ENCODE measurements at regions not wholly inside any gene's neighbourhood (a gene's known extent, or its start where the extent isn't known, plus 50 kb on each side); places are given as distances from the start of the nearest gene placed in this dataset.

DNA sequence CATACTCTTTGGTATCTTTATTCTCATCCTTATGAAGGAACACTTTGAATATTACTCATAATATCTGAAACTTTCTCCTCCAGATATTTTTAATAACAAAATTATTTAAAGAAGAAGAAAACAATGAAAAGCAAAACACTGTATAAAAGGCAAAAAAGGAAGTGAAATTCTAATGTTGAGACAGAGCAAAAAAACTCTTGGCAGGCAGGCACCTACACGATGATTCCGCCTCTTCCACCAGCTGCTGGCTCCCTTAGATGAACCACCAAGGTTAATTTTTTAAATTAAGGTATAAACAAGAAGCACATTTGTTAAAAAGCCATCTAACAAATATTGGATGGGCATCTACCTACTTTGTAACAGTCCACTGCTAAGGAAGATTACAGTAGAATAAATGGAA is 434.7 kb downstream of the EPHA4 start:
- FAIRE-seq = no peak
- no peaks in the 10 kb centered on the region for H3K27me3 ChIP-seq
- WGBS, 2 donors = 89 to 93% methylated on average over 2 of the region's 2 CpGs
- no peak for ATAC-seq
- no peaks in the 10 kb centered on the region for H3K4me1 ChIP-seq
- no peak overlapping the region for H3K4me3 ChIP-seq
- H3K36me3 ChIP-seq = no peaks in the 10 kb centered on the region
- DNase-seq = no peak
- intact Hi-C loops (cut with DNase I) = no loop called here
- TF ChIP-seq CTCF (IDR thresholded peaks at IDR 0.05) = no peak
- H3K27ac ChIP-seq = no peak overlapping the region
- H3K9me3 ChIP-seq = no peaks in the 10 kb centered on the region

- no peaks in the 10 kb centered on the region for H3K36me3 ChIP-seq
- H3K27me3 ChIP-seq = no peaks in the 10 kb centered on the region
- no peak for DNase-seq
- H3K4me3 ChIP-seq = no peak overlapping the region
- ATAC-seq = no peak
- no peak for TF ChIP-seq CTCF (IDR thresholded peaks at IDR 0.05)
- FAIRE-seq = no peak
- 68 to 73% methylated on average over 7 of the region's 7 CpGs for WGBS, 2 donors
- intact Hi-C loops (cut with DNase I) = no loop called here
- no peak overlapping the region for H3K27ac ChIP-seq
- H3K4me1 ChIP-seq = no peaks in the 10 kb centered on the region
- no peaks in the 10 kb centered on the region for H3K9me3 ChIP-seq
These were observed 429.8 kb downstream of the EPHA4 start for GRCh38 chr2:221142341-221142740.

- Histone ChIP-seq H3K4me3 (no peak overlapping the region), H3K36me3 (no peaks in the 10 kb centered on the region), H3K9me3 (no peaks in the 10 kb centered on the region), H3K27me3 (no peaks in the 10 kb centered on the region), H3K4me1 (no peaks in the 10 kb centered on the region), H3K27ac (no peak overlapping the region)
- intact Hi-C loops (cut with DNase I) = no loop called here
- no peak for ATAC-seq
- no peak for FAIRE-seq
- TF ChIP-seq CTCF (IDR thresholded peaks at IDR 0.05) = no peak
- WGBS, 2 donors = 76 to 80% methylated on average over 2 of the region's 2 CpGs
- no peak for DNase-seq
These were observed 428.9 kb downstream of the EPHA4 start for GRCh38 chr2:221143231-221143630.

- FAIRE-seq = no peak
These were observed 427.2 kb downstream of the EPHA4 start for GRCh38 chr2:221144909-221145308.

DNA sequence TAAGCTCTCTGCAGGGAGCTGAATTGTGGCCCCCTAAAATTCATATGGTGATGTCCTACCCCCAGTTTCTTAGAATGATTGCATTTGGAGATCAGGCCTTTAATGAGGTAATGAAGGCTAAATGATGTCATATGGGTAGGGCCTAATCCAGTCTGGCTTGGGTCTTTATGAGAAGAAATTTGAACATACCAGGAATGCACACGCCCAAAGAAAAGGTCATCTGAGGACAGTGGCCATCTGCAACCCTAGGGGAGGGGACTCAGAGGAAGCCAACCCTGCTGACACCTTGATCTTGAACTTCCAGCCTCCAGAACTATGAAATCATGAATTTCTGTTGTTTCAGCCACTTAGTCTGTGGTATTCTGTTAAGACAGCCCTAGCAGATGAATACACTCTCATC is 426.7 kb downstream of the EPHA4 start:
- H3K27ac ChIP-seq = no peak overlapping the region
- ATAC-seq = no peak
- 90 to 91% methylated on average over 1 of the region's 1 CpG for whole genome bisulfite sequencing, 2 donors

More at GRCh38 chr2:221144909-221145308, 427.2 kb downstream of the EPHA4 start:
- intact Hi-C loops (cut with DNase I) = no loop called here
- H3K4me1 ChIP-seq = no peaks in the 10 kb centered on the region
- TF ChIP-seq CTCF (IDR thresholded peaks at IDR 0.05) = no peak
- H3K27me3 ChIP-seq = no peaks in the 10 kb centered on the region
- no peak for ATAC-seq
- 40 to 48% methylated on average over 1 of the region's 1 CpG for WGBS, 2 donors
- no peaks in the 10 kb centered on the region for H3K36me3 ChIP-seq
- H3K9me3 ChIP-seq = no peaks in the 10 kb centered on the region
- no peak overlapping the region for H3K27ac ChIP-seq
- no peak for DNase-seq
- no peak overlapping the region for H3K4me3 ChIP-seq

More for the DNA sequence above, 426.7 kb downstream of the EPHA4 start:
- FAIRE-seq (no peak), DNase-seq (no peak)
- Histone ChIP-seq H3K4me3 (no peak overlapping the region), H3K9me3 (no peaks in the 10 kb centered on the region), H3K4me1 (no peaks in the 10 kb centered on the region), H3K27me3 (no peaks in the 10 kb centered on the region), H3K36me3 (no peaks in the 10 kb centered on the region)
- no peak for TF ChIP-seq CTCF (IDR thresholded peaks at IDR 0.05)
- intact Hi-C loops (cut with DNase I) = no loop called here

All from pancreas (tissue), 10 donors.